Gastroesophageal sphincter (tissue), 3 donors: ENCODE measurements at regions not wholly inside any gene's neighbourhood (a gene's known extent, or its start where the extent isn't known, plus 50 kb on each side); places are given as distances from the start of the nearest gene placed in this dataset.

Source experiments
- CTCF ChIP-seq, 4 experiments: fragments of 200-600 bp in 2 of 4; fragments of 450-650 bp in 2 of 4; sonication (generic) in 1 of 4; IDR thresholded peaks; one replicate each; pipeline ENCODE4 v1.5.1; 2017 to 2019; ENCODE audit warnings: antibody characterized with exemption in 4 of 4, mild to moderate bottlenecking in 2 of 4, moderate library complexity in 2 of 4
- POLR2A ChIP-seq, 2 donors: fragments of 450-650 bp; IDR thresholded peaks; one replicate each; pipeline ENCODE4 v1.6.1; 2017; ENCODE audit warnings: antibody characterized with exemption in 2 of 2, mild to moderate bottlenecking in 2 of 2, moderate library complexity in 1 of 2

DNA sequence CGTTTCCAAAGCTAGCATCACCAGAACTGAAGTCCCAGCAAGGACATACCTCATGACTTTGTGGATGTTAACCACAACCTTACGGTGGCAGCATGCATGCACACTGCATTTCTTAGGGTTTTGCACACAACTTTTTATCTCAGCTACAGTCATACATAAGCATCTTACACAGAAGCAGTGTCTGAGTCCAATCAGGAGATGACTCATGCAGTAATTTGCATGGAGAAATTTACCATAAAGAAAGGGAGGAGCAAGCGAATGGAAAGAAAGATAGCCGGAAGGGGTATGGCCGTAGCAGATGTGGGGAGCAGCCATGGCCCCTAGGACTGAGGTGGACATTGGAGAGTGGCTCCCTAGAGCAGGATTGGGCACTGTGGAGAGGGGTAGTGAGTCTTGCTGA lies 522.5 kb downstream of the GALR1 start:
- no peak for TF ChIP-seq POLR2A (IDR thresholded peaks at IDR 0.05)
- no peak for TF ChIP-seq CTCF (IDR thresholded peaks at IDR 0.05)
